DND-41 (cell line): ENCODE measurements at regions not wholly inside any gene's neighbourhood (a gene's known extent, or its start where the extent isn't known, plus 50 kb on each side); places are given as distances from the start of the nearest gene placed in this dataset.

Experiments
- CTCF ChIP-seq: IDR thresholded peaks from 2 replicates; pipeline ENCODE4 v1.5.1; 2012; ENCODE audit warnings: borderline replicate concordance, low read length, moderate library complexity, mild to moderate bottlenecking; ENCODE audit not compliant: poor library complexity, severe bottlenecking; ENCODE audit errors: extremely low read depth
- EZH2 ChIP-seq: IDR thresholded peaks from 3 replicates; pipeline ENCODE4 v1.6.1; 2012; ENCODE audit warnings: borderline replicate concordance, low read depth, mild to moderate bottlenecking, moderate library complexity, low read length, inconsistent platforms; ENCODE audit not compliant: severe bottlenecking

GRCh38 chr7:110604206-110604605 is 486.7 kb upstream of the LRRN3 start:
- no peak for TF ChIP-seq CTCF
- TF ChIP-seq EZH2, result no peak
